OCI-LY1 (cell line): ENCODE measurements at regions not wholly inside any gene's neighbourhood (a gene's known extent, or its start where the extent isn't known, plus 50 kb on each side); places are given as distances from the start of the nearest gene placed in this dataset.

Experiments
- H2AFZ ChIP-seq: fragments of 200-600 bp; sonication (generic), shearing (Covaris generic); 2 replicates; pipeline ENCODE4 v1.6.0; 2014; ENCODE audit warnings: antibody characterized with exemption, mild to moderate bottlenecking, low read length
- H3F3A ChIP-seq: fragments of 200-600 bp; sonication (generic), shearing (Covaris generic); 2 replicates; pipeline ENCODE4 v1.6.0; 2014; ENCODE audit warnings: mild to moderate bottlenecking, antibody characterized with exemption, low read length, moderate library complexity; ENCODE audit not compliant: insufficient read depth
- H3K27ac ChIP-seq: fragments of 200-600 bp; sonication (generic); 2 replicates; pipeline ENCODE4 v1.5.1; 2014; ENCODE audit warnings: low read length, mixed run types, mild to moderate bottlenecking, low read depth; ENCODE audit not compliant: poor library complexity, severe bottlenecking
- H3K27me3 ChIP-seq: fragments of 200-600 bp; sonication (generic); 2 replicates; pipeline ENCODE4 v1.6.0; 2014; ENCODE audit warnings: antibody characterized with exemption, mild to moderate bottlenecking, low read length, moderate library complexity; ENCODE audit not compliant: insufficient read depth
- H3K36me3 ChIP-seq: fragments of 200-600 bp; sonication (generic); 2 replicates; pipeline ENCODE4 v1.6.1; 2014; ENCODE audit warnings: mild to moderate bottlenecking, antibody characterized with exemption, low read length, moderate library complexity, mixed read lengths; ENCODE audit not compliant: insufficient read depth
- H3K4me1 ChIP-seq: fragments of 200-600 bp; sonication (generic); 2 replicates; pipeline ENCODE4 v1.5.1; 2014; ENCODE audit warnings: mild to moderate bottlenecking, low read length, moderate library complexity; ENCODE audit not compliant: insufficient read depth, severe bottlenecking
- H3K4me2 ChIP-seq: fragments of 200-600 bp; sonication (generic), shearing (Covaris generic); 2 replicates; pipeline ENCODE4 v1.6.1; 2014; ENCODE audit warnings: low read length
- H3K4me3 ChIP-seq: fragments of 200-600 bp; sonication (generic); 2 replicates; pipeline ENCODE4 v1.5.1; 2014; ENCODE audit warnings: low read length, low read depth, mild to moderate bottlenecking, mixed read lengths; ENCODE audit not compliant: poor library complexity, severe bottlenecking
- H3K79me2 ChIP-seq: fragments of 200-600 bp; shearing (Covaris generic); 2 replicates; pipeline ENCODE4 v1.6.1; 2016; ENCODE audit warnings: mixed run types, low read length, mixed read lengths; ENCODE audit not compliant: insufficient read depth
- H3K9ac ChIP-seq: fragments of 200-600 bp; sonication (generic), shearing (Covaris generic); 2 replicates; pipeline ENCODE4 v1.6.1; 2014; ENCODE audit warnings: mild to moderate bottlenecking, low read length, mixed read lengths
- H3K9me2 ChIP-seq: fragments of 200-600 bp; sonication (generic), shearing (Covaris generic); 2 replicates; pipeline ENCODE4 v1.6.1; 2014; ENCODE audit warnings: low read depth, mild to moderate bottlenecking, low read length, mixed read lengths
- H3K9me3 ChIP-seq: fragments of 200-600 bp; shearing (Covaris generic); 2 replicates; pipeline ENCODE4 v1.6.1; 2014; ENCODE audit warnings: low read length, mixed read lengths
- H4K20me1 ChIP-seq: fragments of 200-600 bp; sonication (generic), shearing (Covaris generic); 2 replicates; pipeline ENCODE4 v1.6.0; 2016; ENCODE audit warnings: mild to moderate bottlenecking, low read length; ENCODE audit not compliant: insufficient read depth
- CTCF ChIP-seq: fragments of 200-600 bp; sonication (generic), shearing (Covaris generic); IDR thresholded peaks from 2 replicates; pipeline ENCODE4 v1.5.1; 2017; ENCODE audit warnings: mild to moderate bottlenecking, antibody characterized with exemption, low read length, moderate library complexity, mixed read lengths
- EZH2 ChIP-seq: fragments of 200-600 bp; sonication (generic), shearing (Covaris generic); IDR thresholded peaks from 2 replicates; pipeline ENCODE4 v1.8.0; 2017; ENCODE audit warnings: borderline replicate concordance, mixed run types, mild to moderate bottlenecking, antibody characterized with exemption, low read length, moderate library complexity, mixed read lengths

- Histone ChIP-seq H3K4me2 (no peak overlapping the region), H4K20me1 (no peaks in the 10 kb centered on the region), H3K27me3 (no peaks in the 10 kb centered on the region), H3K79me2 (no peaks in the 10 kb centered on the region), H3K9me3 (no peaks in the 10 kb centered on the region), H3K4me1 (no peaks in the 10 kb centered on the region), H3K36me3 (no peaks in the 10 kb centered on the region), H3K9ac (no peak overlapping the region), H3K9me2 (no peaks in the 10 kb centered on the region), H3K27ac (no peak overlapping the region), H3F3A (no peaks in the 10 kb centered on the region), H2AFZ (no peak overlapping the region), H3K4me3 (no peak overlapping the region)
- TF ChIP-seq CTCF (no peak), EZH2 (no peak)
These were observed 195.2 kb upstream of the C1QTNF7 start for GRCh38 chr4:15232366-15233263.

GRCh38 chr4:15233264-15233597 is 194.6 kb upstream of the C1QTNF7 start:
- Histone ChIP-seq H3K27me3 (no peaks in the 10 kb centered on the region), H3K36me3 (no peaks in the 10 kb centered on the region), H3F3A (no peaks in the 10 kb centered on the region), H3K4me1 (no peaks in the 10 kb centered on the region), H3K4me3 (no peak overlapping the region), H3K9me2 (no peaks in the 10 kb centered on the region), H2AFZ (no peak overlapping the region), H4K20me1 (no peaks in the 10 kb centered on the region), H3K4me2 (no peak overlapping the region), H3K9me3 (no peaks in the 10 kb centered on the region), H3K9ac (no peak overlapping the region), H3K79me2 (no peaks in the 10 kb centered on the region), H3K27ac (no peak overlapping the region)
- no peak for TF ChIP-seq CTCF
- no peak for TF ChIP-seq EZH2

- no peak overlapping the region for H3K4me2 ChIP-seq
- no peak overlapping the region for H3K9ac ChIP-seq
- no peaks in the 10 kb centered on the region for H3K4me1 ChIP-seq
- H3K4me3 ChIP-seq = no peak overlapping the region
- no peaks in the 10 kb centered on the region for H3K27me3 ChIP-seq
- H3K36me3 ChIP-seq = no peaks in the 10 kb centered on the region
- H3K79me2 ChIP-seq = no peaks in the 10 kb centered on the region
- no peaks in the 10 kb centered on the region for H3K9me2 ChIP-seq
- no peaks in the 10 kb centered on the region for H4K20me1 ChIP-seq
- no peak overlapping the region for H2AFZ ChIP-seq
- no peaks in the 10 kb centered on the region for H3F3A ChIP-seq
- no peaks in the 10 kb centered on the region for H3K9me3 ChIP-seq
- no peak for TF ChIP-seq EZH2
- no peak for TF ChIP-seq CTCF
- no peak overlapping the region for H3K27ac ChIP-seq
These were observed 194.2 kb upstream of the C1QTNF7 start for GRCh38 chr4:15233626-15234025.
